ENCODE measurements at regions not wholly inside any gene's neighbourhood (a gene's known extent, or its start where the extent isn't known, plus 50 kb on each side); places are given as distances from the start of the nearest gene placed in this dataset.

- Histone ChIP-seq H3K79me2 (replicated peaks; ENCODE audit: insufficient read depth) (no peaks in the 10 kb centered on the region), H3K4me1 (ENCODE audit: insufficient read depth) (no peaks in the 10 kb centered on the region), H3F3A (replicated peaks; ENCODE audit: low read depth) (no peaks in the 10 kb centered on the region), H3K27me3 (ENCODE audit: insufficient read depth) (no peaks in the 10 kb centered on the region), H2AFZ (no peak overlapping the region), H3K4me3 (no peak overlapping the region), H3K36me3 (ENCODE audit: insufficient read depth) (no peaks in the 10 kb centered on the region), H3K4me2 (no peak overlapping the region), H3K9me2 (ENCODE audit: insufficient read depth) (no peaks in the 10 kb centered on the region), H4K20me1 (replicated peaks; ENCODE audit: insufficient read depth) (no peaks in the 10 kb centered on the region), H3K27ac (ENCODE audit: low read depth) (no peak overlapping the region)
- ATAC-seq (no peak), DNase-seq (ENCODE audit: low spot score) (no peak)
- Mint-ChIP-seq H3K27me3 (ENCODE audit: insufficient read depth, low read depth, poor library complexity) (no peaks in the 10 kb centered on the region), H3K4me3 (no peak overlapping the region), H3K4me1 (no peaks in the 10 kb centered on the region), H3K27ac (no peak overlapping the region), H3K9me3 (no peaks in the 10 kb centered on the region), H3K36me3 (ENCODE audit: low read depth) (no peaks in the 10 kb centered on the region)
- TF ChIP-seq ZNF331 (CRISPR knock-in tag; IDR thresholded peaks at IDR 0.05; ENCODE audit: low read depth): no peak
- no peak for TF ChIP-seq ETS1 (IDR thresholded peaks at IDR 0.05)
- no peak for TF ChIP-seq POLR2AphosphoS5 (IDR thresholded peaks at IDR 0.05; ENCODE audit: low read depth)
- no peak for TF ChIP-seq EZH2 (IDR thresholded peaks at IDR 0.05; ENCODE audit: low read depth, unreplicated experiment)
- TF ChIP-seq STAT1 (IDR thresholded peaks at IDR 0.05; ENCODE audit: unreplicated experiment): no peak
- no peak for TF ChIP-seq ZNF114 (CRISPR knock-in tag; IDR thresholded peaks at IDR 0.05)
- TF ChIP-seq EZH2phosphoT487 (IDR thresholded peaks at IDR 0.05; ENCODE audit: unreplicated experiment): no peak
- no peak for TF ChIP-seq JUNB (IDR thresholded peaks at IDR 0.05; ENCODE audit: unreplicated experiment)
- TF ChIP-seq CTCF (conservative IDR thresholded peaks at IDR 0.05; ENCODE audit: low read depth in 2 of 2): no peak
- no peak for TF ChIP-seq REST (IDR thresholded peaks at IDR 0.05; ENCODE audit: unreplicated experiment)
- TF ChIP-seq CREB1 (CRISPR knock-in tag; IDR thresholded peaks at IDR 0.05; ENCODE audit: low read depth): no peak
- no peak for TF ChIP-seq NANOG (IDR thresholded peaks at IDR 0.05; ENCODE audit: borderline replicate concordance)
- TF ChIP-seq, protein P1, sequence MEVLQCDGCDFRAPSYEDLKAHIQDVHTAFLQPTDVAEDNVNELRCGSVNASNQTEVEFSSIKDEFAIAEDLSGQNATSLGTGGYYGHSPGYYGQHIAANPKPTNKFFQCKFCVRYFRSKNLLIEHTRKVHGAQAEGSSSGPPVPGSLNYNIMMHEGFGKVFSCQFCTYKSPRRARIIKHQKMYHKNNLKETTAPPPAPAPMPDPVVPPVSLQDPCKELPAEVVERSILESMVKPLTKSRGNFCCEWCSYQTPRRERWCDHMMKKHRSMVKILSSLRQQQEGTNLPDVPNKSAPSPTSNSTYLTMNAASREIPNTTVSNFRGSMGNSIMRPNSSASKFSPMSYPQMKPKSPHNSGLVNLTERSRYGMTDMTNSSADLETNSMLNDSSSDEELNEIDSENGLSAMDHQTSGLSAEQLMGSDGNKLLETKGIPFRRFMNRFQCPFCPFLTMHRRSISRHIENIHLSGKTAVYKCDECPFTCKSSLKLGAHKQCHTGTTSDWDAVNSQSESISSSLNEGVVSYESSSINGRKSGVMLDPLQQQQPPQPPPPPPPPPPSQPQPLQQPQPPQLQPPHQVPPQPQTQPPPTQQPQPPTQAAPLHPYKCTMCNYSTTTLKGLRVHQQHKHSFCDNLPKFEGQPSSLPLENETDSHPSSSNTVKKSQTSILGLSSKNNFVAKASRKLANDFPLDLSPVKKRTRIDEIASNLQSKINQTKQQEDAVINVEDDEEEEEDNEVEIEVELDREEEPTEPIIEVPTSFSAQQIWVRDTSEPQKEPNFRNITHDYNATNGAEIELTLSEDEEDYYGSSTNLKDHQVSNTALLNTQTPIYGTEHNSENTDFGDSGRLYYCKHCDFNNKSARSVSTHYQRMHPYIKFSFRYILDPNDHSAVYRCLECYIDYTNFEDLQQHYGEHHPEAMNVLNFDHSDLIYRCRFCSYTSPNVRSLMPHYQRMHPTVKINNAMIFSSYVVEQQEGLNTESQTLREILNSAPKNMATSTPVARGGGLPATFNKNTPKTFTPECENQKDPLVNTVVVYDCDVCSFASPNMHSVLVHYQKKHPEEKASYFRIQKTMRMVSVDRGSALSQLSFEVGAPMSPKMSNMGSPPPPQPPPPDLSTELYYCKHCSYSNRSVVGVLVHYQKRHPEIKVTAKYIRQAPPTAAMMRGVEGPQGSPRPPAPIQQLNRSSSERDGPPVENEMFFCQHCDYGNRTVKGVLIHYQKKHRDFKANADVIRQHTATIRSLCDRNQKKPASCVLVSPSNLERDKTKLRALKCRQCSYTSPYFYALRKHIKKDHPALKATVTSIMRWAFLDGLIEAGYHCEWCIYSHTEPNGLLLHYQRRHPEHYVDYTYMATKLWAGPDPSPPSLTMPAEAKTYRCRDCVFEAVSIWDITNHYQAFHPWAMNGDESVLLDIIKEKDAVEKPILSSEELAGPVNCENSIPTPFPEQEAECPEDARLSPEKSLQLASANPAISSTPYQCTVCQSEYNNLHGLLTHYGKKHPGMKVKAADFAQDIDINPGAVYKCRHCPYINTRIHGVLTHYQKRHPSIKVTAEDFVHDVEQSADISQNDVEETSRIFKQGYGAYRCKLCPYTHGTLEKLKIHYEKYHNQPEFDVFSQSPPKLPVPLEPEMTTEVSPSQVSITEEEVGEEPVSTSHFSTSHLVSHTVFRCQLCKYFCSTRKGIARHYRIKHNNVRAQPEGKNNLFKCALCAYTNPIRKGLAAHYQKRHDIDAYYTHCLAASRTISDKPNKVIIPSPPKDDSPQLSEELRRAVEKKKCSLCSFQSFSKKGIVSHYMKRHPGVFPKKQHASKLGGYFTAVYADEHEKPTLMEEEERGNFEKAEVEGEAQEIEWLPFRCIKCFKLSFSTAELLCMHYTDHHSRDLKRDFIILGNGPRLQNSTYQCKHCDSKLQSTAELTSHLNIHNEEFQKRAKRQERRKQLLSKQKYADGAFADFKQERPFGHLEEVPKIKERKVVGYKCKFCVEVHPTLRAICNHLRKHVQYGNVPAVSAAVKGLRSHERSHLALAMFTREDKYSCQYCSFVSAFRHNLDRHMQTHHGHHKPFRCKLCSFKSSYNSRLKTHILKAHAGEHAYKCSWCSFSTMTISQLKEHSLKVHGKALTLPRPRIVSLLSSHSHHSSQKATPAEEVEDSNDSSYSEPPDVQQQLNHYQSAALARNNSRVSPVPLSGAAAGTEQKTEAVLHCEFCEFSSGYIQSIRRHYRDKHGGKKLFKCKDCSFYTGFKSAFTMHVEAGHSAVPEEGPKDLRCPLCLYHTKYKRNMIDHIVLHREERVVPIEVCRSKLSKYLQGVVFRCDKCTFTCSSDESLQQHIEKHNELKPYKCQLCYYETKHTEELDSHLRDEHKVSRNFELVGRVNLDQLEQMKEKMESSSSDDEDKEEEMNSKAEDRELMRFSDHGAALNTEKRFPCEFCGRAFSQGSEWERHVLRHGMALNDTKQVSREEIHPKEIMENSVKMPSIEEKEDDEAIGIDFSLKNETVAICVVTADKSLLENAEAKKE (CRISPR knock-in tag; IDR thresholded peaks at IDR 0.05): no peak
Measured at GRCh38 chrX:112945826-112946225, 105.2 kb upstream of the AMOT start.

All from GM23338 (cell line).